ENCODE measurements at regions not wholly inside any gene's neighbourhood (a gene's known extent, or its start where the extent isn't known, plus 50 kb on each side); places are given as distances from the start of the nearest gene placed in this dataset.

GRCh38 chr18:77906103-77906892 lies 656.6 kb downstream of the GALR1 start:
- DNase-seq (ENCODE audit: low read depth in 2 of 2) = no peak

DNA sequence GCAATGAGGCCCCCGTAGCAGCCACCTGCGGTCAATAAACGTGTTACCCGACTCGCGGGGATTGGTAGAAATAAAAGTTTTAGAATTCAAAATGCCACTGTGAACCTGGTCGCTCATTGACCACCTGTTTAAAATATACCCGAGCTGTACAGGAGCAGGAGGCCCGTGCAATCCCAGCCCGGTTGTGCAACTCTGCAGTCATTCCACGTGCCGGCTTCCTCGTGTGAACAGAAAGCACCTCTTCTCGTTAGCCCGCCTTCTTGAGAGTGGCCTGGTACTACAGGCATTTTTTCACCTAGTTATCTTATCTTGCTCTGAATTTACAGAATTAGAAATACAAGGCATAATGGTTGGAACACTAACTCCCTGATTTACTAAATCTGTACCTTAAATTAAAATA lies 660.7 kb downstream of the GALR1 start:
- no peak for DNase-seq (ENCODE audit: low read depth in 2 of 2)

GRCh38 chr18:77911971-77912605 lies 662.4 kb downstream of the GALR1 start:
- DNase-seq (ENCODE audit: low read depth in 2 of 2) = no peak

- no peak for DNase-seq (ENCODE audit: low read depth in 2 of 2)
These were observed 669.1 kb downstream of the GALR1 start for GRCh38 chr18:77918730-77919129.

DNA sequence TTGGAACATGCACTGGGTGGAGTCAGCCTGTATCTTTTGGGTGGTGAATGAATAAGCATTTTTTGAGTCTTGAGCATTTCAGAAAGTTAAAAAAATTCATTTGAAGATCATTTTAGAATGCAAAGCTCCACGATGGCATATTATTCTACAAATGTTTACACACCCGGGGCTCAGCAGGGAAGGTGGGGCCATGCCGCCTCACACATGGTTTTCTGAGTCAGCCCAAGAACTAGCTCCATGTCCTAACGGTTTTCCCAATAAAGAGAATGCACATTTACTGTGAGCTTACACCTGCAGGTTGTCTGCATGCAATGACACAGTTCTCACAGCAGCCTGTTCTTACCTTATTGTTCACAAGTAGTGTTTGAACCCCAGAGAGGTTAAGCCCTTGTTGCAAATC lies 670.3 kb downstream of the GALR1 start:
- no peak for DNase-seq (ENCODE audit: low read depth in 2 of 2)

DNA sequence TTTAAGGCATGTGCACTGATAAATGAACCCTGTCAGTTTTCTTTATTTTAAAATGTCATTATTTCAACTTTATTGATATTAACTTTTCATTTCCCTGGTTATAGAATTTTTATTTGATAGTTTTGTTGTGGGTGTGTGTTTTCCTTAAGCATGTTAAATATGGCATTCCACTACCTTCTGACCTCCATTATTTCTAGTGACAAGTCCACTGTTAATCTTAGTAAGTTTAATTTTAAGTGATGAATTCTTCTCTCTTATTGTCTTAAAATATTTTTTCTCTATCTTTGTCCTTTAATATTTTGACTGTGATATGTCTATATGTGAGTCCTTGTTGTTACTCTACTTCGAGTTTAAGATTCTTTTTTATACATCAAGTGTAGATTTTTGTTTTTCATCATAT lies 685.7 kb downstream of the GALR1 start:
- DNase-seq (ENCODE audit: low read depth in 2 of 2) = no peak

DNA sequence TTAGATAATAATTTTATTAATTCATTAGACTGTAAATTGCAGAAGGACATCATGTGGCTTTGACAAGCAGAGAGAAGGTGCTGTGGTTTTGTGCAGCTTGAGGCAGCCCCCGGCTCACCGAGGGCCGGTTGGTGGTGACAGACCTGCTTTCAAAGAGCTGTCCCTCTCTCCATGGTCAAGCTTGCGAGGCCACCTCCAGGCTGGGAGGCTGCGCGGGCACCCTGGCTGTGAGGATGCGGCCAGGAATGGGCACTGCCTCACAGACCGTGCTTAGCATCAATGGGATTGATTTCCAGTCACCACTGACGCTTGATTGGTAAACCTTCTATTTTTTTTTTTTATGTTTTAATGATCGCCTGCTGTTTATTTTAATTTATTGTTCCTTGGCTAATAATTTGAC lies 690.9 kb downstream of the GALR1 start:
- DNase-seq (ENCODE audit: low read depth in 2 of 2) = no peak

- no peak for DNase-seq (ENCODE audit: low read depth in 2 of 2)
These were observed 694.9 kb downstream of the GALR1 start for GRCh38 chr18:77944533-77944932.

- DNase-seq (ENCODE audit: low read depth in 2 of 2) = no peak
These were observed 698.9 kb downstream of the GALR1 start for GRCh38 chr18:77948567-77948966.

DNA sequence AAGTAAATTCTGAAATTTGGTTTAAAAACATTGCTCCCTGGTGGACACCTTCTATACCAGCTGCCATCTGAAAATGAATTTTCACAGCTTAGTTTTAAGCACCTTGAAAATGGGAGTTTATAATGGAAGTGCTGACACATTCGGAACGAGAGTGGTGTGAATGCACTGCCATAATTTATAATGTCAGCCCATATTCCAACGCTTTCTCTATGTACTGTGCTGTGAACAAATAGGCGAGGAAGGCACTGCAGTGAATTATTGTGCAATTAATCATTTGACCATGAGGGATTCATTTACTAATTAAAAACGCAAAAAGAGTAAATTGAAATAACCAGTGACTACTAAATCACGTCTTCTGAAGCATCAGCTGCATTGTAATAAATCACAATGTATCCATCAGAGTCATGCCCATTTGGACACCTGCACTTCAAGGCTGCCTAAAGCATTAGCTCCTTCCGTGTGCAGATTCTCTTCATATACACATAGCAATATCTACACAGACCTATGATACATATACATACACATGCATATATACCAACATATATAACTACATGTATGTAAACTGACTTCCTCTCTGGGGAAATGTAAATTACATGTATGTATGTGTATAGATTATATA lies 699.8 kb downstream of the GALR1 start:
- no peak for DNase-seq (ENCODE audit: low read depth in 2 of 2)

DNA sequence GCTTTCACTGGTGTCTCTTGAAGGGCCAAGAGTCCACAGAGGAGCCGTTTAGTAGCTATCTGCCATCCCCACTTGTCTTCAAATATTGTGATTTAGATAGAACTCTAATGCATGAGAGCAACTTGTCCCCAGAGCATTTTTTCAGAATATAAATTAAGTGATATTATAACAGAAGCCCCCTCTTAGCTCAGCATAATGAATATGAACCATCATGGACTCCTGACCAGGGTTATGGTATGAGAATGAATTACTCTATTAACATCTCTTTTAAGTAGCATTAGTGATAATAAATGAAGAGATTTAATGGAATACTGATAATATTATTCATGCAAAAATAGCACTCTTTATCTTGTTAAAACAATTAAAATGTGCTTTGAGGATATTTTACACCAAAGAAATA lies 709.6 kb downstream of the GALR1 start:
- no peak for DNase-seq (ENCODE audit: low read depth in 2 of 2)

GRCh38 chr18:77960791-77961410 lies 711.3 kb downstream of the GALR1 start:
- DNase-seq (ENCODE audit: low read depth in 2 of 2) = no peak

GRCh38 chr18:77967071-77967470 lies 717.4 kb downstream of the GALR1 start:
- no peak for DNase-seq (ENCODE audit: low read depth in 2 of 2)

- DNase-seq (ENCODE audit: low read depth in 2 of 2) = no peak
These were observed 718.1 kb downstream of the GALR1 start for GRCh38 chr18:77967791-77968190.

GRCh38 chr18:77969972-77970371 lies 720.3 kb downstream of the GALR1 start:
- no peak for DNase-seq (ENCODE audit: low read depth in 2 of 2)

DNA sequence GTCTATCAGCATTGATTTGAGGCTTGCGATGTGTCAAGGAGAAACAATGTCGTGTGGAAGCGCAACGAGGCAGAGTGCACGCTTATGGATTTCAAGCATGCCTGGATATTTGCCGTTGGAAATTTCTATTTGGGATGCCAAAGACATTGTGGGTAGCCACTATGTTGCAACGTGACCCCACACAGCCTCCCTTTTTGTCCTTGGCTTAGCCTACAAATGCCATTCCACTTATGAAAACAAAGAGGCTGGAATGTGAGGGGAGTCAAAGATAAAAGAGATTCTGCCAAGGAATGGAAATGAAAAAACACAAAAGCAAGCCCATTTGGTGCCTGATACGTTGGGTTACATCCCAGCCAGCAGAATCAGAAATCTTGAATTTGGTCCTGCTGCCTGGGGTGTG lies 721.2 kb downstream of the GALR1 start:
- no peak for DNase-seq (ENCODE audit: low read depth in 2 of 2)

GRCh38 chr18:77973745-77974144 lies 724.1 kb downstream of the GALR1 start:
- no peak for DNase-seq (ENCODE audit: low read depth in 2 of 2)

GRCh38 chr18:77974329-77974728 lies 724.7 kb downstream of the GALR1 start:
- DNase-seq (ENCODE audit: low read depth in 2 of 2) = no peak

- no peak for DNase-seq (ENCODE audit: low read depth in 2 of 2)
These were observed 727.7 kb downstream of the GALR1 start for GRCh38 chr18:77977331-77977730.

DNA sequence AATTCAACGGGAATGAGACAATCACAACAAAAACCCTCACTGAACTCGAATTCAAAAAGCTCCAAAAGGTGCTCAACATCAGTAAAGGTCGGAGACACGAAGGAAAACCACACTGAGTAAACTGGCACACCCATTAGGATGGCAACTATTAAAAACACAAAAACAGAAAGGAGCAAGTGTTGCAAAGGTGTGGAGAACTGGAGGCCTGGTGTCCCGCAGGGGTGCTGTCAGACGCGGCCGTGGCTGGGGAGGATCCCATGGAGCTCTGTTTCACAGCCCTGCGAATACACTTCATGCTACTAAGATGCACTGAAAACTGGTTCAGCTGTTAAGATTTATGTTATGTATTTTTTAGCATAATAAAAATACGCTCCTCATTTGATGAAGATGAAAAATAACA lies 730.6 kb downstream of the GALR1 start:
- no peak for DNase-seq (ENCODE audit: low read depth in 2 of 2)

DNA sequence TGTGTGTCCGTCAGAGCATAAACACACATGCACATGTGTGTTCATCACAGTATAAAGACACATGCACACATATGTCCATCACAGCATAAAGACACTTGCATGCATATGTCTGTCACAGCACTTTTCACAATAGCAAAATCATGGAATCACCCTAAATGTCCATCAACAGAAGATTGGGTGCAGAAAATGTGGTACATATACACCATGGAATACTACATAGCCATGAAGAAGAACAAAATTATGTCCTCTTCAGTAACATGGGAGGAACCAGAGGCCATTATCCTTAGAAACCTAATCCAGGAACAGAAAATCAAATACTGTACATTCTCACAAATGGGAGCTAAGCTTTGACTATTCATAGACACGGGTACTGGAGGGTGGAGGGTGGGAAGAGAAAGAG lies 732.2 kb downstream of the GALR1 start:
- no peak for DNase-seq (ENCODE audit: low read depth in 2 of 2)

DNA sequence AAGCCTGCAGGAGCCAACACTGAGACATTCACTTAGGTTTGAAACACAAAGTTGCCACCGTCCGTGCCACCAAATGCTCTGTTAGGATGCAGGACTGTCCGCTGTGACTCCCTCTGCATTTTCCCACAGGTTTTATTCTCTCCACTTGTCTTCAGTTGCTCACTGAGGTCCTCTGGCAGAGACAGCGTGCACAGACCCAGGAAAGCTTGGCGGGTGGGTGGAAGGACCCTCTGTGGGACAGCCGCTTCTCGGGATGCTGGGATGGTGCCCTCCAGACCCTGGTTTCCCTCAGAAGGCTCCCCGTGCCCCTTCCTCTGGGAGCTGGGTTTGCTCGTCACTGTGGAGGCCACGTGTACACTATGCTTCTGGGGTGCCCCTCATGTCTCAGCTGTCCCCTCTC lies 733.6 kb downstream of the GALR1 start:
- DNase-seq (ENCODE audit: low read depth in 2 of 2) = no peak

DNA sequence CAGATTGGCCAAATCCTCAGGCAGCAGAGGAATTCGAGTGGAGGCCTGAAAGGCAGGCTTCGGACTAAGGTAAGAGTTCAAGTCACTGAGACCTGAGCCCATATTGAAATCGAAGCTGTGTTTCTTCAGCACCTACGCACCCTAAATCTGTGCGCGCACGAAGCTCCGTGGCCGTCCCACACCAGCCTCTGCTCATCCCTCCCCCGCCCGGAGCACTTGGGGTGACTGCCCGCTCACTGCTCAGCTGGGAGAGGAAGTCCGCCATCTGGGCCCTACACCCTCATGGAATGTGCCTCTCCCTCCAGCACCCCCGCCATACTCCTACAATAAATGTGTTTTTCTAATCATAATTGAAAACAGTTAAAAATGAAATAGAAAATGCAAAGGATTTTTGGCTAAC lies 734.5 kb downstream of the GALR1 start:
- DNase-seq (ENCODE audit: low read depth in 2 of 2) = no peak

Measured in stimulated activated CD8-positive, alpha-beta memory T cell treated with anti-CD3 and anti-CD28 coated beads, Interleukin-2, amount 100 ng/mL, for 48 hours (primary cell).